SK-N-SH (cell line): ENCODE measurements at regions not wholly inside any gene's neighbourhood (a gene's known extent, or its start where the extent isn't known, plus 50 kb on each side); places are given as distances from the start of the nearest gene placed in this dataset.

ENCODE experiments used
- CTCF ChIA-PET: fragments of 300-600, 350-600 bp; formaldehyde crosslinking; extraction: SDS; loops from one replicate; lab custom pipeline; 2021; lab: Yijun Ruan, JAX
- POLR2A ChIA-PET: fragments of 350-600 bp; sonication (Branson Sonifier 250); formaldehyde crosslinking; extraction: SDS; loops from one replicate; lab custom pipeline; 2020; ENCODE audit warnings: antibody characterized with exemption, inconsistent platforms; lab: Yijun Ruan, JAX
- DNase-seq: peaks from one replicate; pipeline ENCODE4 v3.0.0; 2012
- H2AFZ ChIP-seq: fragments of 200-600 bp; sonication (generic); 2 replicates; pipeline ENCODE4 v1.8.1; 2016; ENCODE audit warnings: antibody characterized with exemption, mild to moderate bottlenecking, low read depth
- H3F3A ChIP-seq: fragments of 200-600 bp; sonication (generic); replicated peaks from 2 replicates; pipeline ENCODE3; 2016; ENCODE audit warnings: antibody characterized with exemption, mild to moderate bottlenecking; ENCODE audit not compliant: insufficient read depth
- H3K27ac ChIP-seq, 2 experiments: fragments of 200-500 bp in 1 of 2; fragments of 200-600 bp in 1 of 2; sonication (Bioruptor generic) in 1 of 2; sonication (generic), shearing (Covaris generic) in 1 of 2; 2 replicates each; pipeline versions ENCODE4 v1.5.1 to v1.6.1; 2014 to 2016; ENCODE audit warnings: low read depth in 2 of 2, inconsistent platforms in 1 of 2, low read length in 1 of 2, mild to moderate bottlenecking in 1 of 2, mixed read lengths in 1 of 2
- H3K27me3 ChIP-seq: fragments of 200-600 bp; sonication (generic), shearing (Covaris generic); 2 replicates; pipeline ENCODE4 v1.6.1; 2016; ENCODE audit warnings: mixed run types; ENCODE audit not compliant: insufficient read depth
- H3K36me3 ChIP-seq, 2 experiments: fragments of 200-500 bp in 1 of 2; fragments of 200-600 bp in 1 of 2; sonication (Bioruptor generic) in 1 of 2; sonication (generic) in 1 of 2; replicated peaks in 1 of 2; 2 replicates each; pipeline versions ENCODE3 to v1.5.1; 2014 to 2016; ENCODE audit warnings: low read length in 1 of 2, mild to moderate bottlenecking in 1 of 2; ENCODE audit not compliant: insufficient read depth in 2 of 2, control insufficient read depth in 1 of 2
- H3K4me1 ChIP-seq, 2 experiments: fragments of 200-500 bp in 1 of 2; fragments of 200-600 bp in 1 of 2; sonication (Bioruptor generic) in 1 of 2; sonication (generic), shearing (Covaris generic) in 1 of 2; 2 replicates each; pipeline versions ENCODE4 v1.5.1 to v1.6.1; 2014 to 2016; ENCODE audit warnings: low read depth in 1 of 2, low read length in 1 of 2, mixed run types in 1 of 2; ENCODE audit not compliant: insufficient read depth in 2 of 2, control insufficient read depth in 1 of 2
- H3K4me2 ChIP-seq: fragments of 200-600 bp; sonication (generic), shearing (Covaris generic); 2 replicates; pipeline ENCODE4 v1.6.1; 2017; ENCODE audit warnings: mixed run types
- H3K4me3 ChIP-seq, 2 experiments: fragments of 200-500 bp in 1 of 2; fragments of 200-600 bp in 1 of 2; sonication (Bioruptor generic) in 1 of 2; sonication (generic), shearing (Covaris generic) in 1 of 2; 2 replicates each; pipeline versions ENCODE4 v1.5.1 to v1.8.1; 2014 to 2016; ENCODE audit warnings: low read depth in 2 of 2, inconsistent platforms in 1 of 2, low read length in 1 of 2, mild to moderate bottlenecking in 1 of 2, mixed read lengths in 1 of 2, moderate library complexity in 1 of 2
- H3K79me2 ChIP-seq: fragments of 200-600 bp; sonication (generic); 2 replicates; pipeline ENCODE4 v1.8.1; 2017; ENCODE audit warnings: mild to moderate bottlenecking; ENCODE audit not compliant: insufficient read depth
- H3K9ac ChIP-seq: fragments of 200-600 bp; sonication (generic); 2 replicates; pipeline ENCODE4 v1.6.1; 2017; ENCODE audit warnings: mixed run types
- H3K9me2 ChIP-seq: fragments of 200-600 bp; sonication (generic); 2 replicates; pipeline ENCODE4 v1.6.1; 2017; ENCODE audit warnings: mixed run types
- H3K9me3 ChIP-seq: fragments of 200-600 bp; sonication (generic); 2 replicates; pipeline ENCODE4 v1.6.1; 2017; ENCODE audit warnings: mixed run types, mild to moderate bottlenecking, moderate library complexity
- H4K20me1 ChIP-seq: fragments of 200-600 bp; sonication (generic); 2 replicates; pipeline ENCODE4 v1.6.1; 2017; ENCODE audit warnings: mild to moderate bottlenecking, mixed run types; ENCODE audit not compliant: insufficient read depth
- ELF1 ChIP-seq: IDR thresholded peaks from 2 replicates; pipeline ENCODE4 v1.4.0; 2012
- FOSL2 ChIP-seq: IDR thresholded peaks from 2 replicates; pipeline ENCODE4 v1.4.0; 2012; ENCODE audit warnings: low read depth, mild to moderate bottlenecking, moderate library complexity, borderline replicate concordance
- FOXM1 ChIP-seq: IDR thresholded peaks from 2 replicates; pipeline ENCODE4 v1.4.0; 2012; ENCODE audit warnings: low read depth, mild to moderate bottlenecking
- GABPA ChIP-seq: IDR thresholded peaks from 2 replicates; pipeline ENCODE4 v1.4.0; 2012; ENCODE audit warnings: low read depth, mild to moderate bottlenecking
- GATA2 ChIP-seq: sonication (generic); formaldehyde crosslinking; IDR thresholded peaks from 2 replicates; pipeline ENCODE4 v1.5.0; 2020; ENCODE audit warnings: mild to moderate bottlenecking, missing genetic modification reagents
- MXI1 ChIP-seq: IDR thresholded peaks from 2 replicates; pipeline ENCODE4 v1.6.1; 2012; ENCODE audit warnings: mild to moderate bottlenecking, low read depth, low read length, improper control_type of control experiment
- NFIC ChIP-seq: IDR thresholded peaks from 2 replicates; pipeline ENCODE4 v1.4.0; 2012; ENCODE audit warnings: borderline replicate concordance
- NRF1 ChIP-seq: IDR thresholded peaks from 2 replicates; pipeline ENCODE4 v1.6.1; 2012; ENCODE audit warnings: low read depth, mild to moderate bottlenecking, low read length
- RXRA ChIP-seq: IDR thresholded peaks from 2 replicates; pipeline ENCODE4 v1.4.0; 2012; ENCODE audit warnings: low read depth, mild to moderate bottlenecking, borderline replicate concordance
- SMC3 ChIP-seq: IDR thresholded peaks from 2 replicates; pipeline ENCODE4 v1.6.1; 2012; ENCODE audit warnings: low read depth, low read length, improper control_type of control experiment
- TEAD4 ChIP-seq: IDR thresholded peaks from 2 replicates; pipeline ENCODE4 v1.4.0; 2012; ENCODE audit warnings: mild to moderate bottlenecking, borderline replicate concordance; ENCODE audit not compliant: insufficient read depth
- ZBTB33 ChIP-seq: IDR thresholded peaks from 2 replicates; pipeline ENCODE4 v1.4.0; 2012; ENCODE audit warnings: low read depth, borderline replicate concordance
- WGBS: methylation state at CpG from one replicate; pipeline ENCODE4 v1.1.6; 2017; ENCODE audit warnings: low lambda C conversion rate; 5-methylcytosine and 5-hydroxymethylcytosine counted together
- TF ChIP-seq, protein P1 (sequence below): IDR thresholded peaks from 2 replicates; pipeline ENCODE4 v1.6.1; 2012; ENCODE audit warnings: mild to moderate bottlenecking, low read depth, low read length, moderate library complexity

GRCh38 chr15:97317163-97317562, 643.3 kb upstream of the ARRDC4 start:
- ChIA-PET CTCF (no interaction called here), POLR2A (no interaction called here)
- H2AFZ ChIP-seq: no peak overlapping the region
- H4K20me1 ChIP-seq: no peaks in the 10 kb centered on the region
- 0 out of 2 replicates have a peak, but pooled peaks cover 6% of the 10 kb centered on the region for H3K9me3 ChIP-seq
- no peak overlapping the region for H3K4me2 ChIP-seq
- H3K4me3 ChIP-seq: no peak overlapping the region
- no peaks in the 10 kb centered on the region for H3K27me3 ChIP-seq
- no peak overlapping the region for H3K9ac ChIP-seq
- no peak for DNase-seq
- H3K4me1 ChIP-seq: no peaks in the 10 kb centered on the region; a peak in 1 of 4 replicates
- WGBS: 6% methylated on average over 3 of the region's 3 CpGs
- no peaks in the 10 kb centered on the region for H3K36me3 ChIP-seq
- H3F3A ChIP-seq: no peaks in the 10 kb centered on the region
- TF ChIP-seq GATA2 (CRISPR knock-in tag) (no peak), MXI1 (no peak), ELF1 (no peak)
- TF ChIP-seq, protein P1, sequence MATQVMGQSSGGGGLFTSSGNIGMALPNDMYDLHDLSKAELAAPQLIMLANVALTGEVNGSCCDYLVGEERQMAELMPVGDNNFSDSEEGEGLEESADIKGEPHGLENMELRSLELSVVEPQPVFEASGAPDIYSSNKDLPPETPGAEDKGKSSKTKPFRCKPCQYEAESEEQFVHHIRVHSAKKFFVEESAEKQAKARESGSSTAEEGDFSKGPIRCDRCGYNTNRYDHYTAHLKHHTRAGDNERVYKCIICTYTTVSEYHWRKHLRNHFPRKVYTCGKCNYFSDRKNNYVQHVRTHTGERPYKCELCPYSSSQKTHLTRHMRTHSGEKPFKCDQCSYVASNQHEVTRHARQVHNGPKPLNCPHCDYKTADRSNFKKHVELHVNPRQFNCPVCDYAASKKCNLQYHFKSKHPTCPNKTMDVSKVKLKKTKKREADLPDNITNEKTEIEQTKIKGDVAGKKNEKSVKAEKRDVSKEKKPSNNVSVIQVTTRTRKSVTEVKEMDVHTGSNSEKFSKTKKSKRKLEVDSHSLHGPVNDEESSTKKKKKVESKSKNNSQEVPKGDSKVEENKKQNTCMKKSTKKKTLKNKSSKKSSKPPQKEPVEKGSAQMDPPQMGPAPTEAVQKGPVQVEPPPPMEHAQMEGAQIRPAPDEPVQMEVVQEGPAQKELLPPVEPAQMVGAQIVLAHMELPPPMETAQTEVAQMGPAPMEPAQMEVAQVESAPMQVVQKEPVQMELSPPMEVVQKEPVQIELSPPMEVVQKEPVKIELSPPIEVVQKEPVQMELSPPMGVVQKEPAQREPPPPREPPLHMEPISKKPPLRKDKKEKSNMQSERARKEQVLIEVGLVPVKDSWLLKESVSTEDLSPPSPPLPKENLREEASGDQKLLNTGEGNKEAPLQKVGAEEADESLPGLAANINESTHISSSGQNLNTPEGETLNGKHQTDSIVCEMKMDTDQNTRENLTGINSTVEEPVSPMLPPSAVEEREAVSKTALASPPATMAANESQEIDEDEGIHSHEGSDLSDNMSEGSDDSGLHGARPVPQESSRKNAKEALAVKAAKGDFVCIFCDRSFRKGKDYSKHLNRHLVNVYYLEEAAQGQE: no peak
- H3K9me2 ChIP-seq: no peaks in the 10 kb centered on the region
- H3K79me2 ChIP-seq: no peaks in the 10 kb centered on the region
- H3K27ac ChIP-seq: no peak overlapping the region

GRCh38 chr15:97319291-97319690, 641.2 kb upstream of the ARRDC4 start:
- POLR2A ChIA-PET: no interaction called here

More at GRCh38 chr15:97319291-97319690, 641.2 kb upstream of the ARRDC4 start:
- H3K9me3 ChIP-seq: 0 out of 2 replicates have a peak, but pooled peaks cover 6% of the 10 kb centered on the region
- no peak overlapping the region for H3K4me2 ChIP-seq
- CTCF ChIA-PET: no interaction called here
- no peaks in the 10 kb centered on the region; a peak in 1 of 4 replicates for H3K4me1 ChIP-seq
- no peak for DNase-seq
- H3K9me2 ChIP-seq: no peaks in the 10 kb centered on the region
- H3F3A ChIP-seq: no peaks in the 10 kb centered on the region
- H3K36me3 ChIP-seq: no peaks in the 10 kb centered on the region
- H2AFZ ChIP-seq: no peak overlapping the region
- H3K27me3 ChIP-seq: no peaks in the 10 kb centered on the region
- H3K79me2 ChIP-seq: no peaks in the 10 kb centered on the region
- H3K27ac ChIP-seq: no peak overlapping the region
- WGBS: 3% methylated on average over 5 of the region's 5 CpGs
- no peak overlapping the region for H3K4me3 ChIP-seq
- H3K9ac ChIP-seq: no peak overlapping the region
- no peaks in the 10 kb centered on the region for H4K20me1 ChIP-seq
- TF ChIP-seq FOXM1 (no peak), NFIC (no peak), TEAD4 (no peak), SMC3 (no peak), GABPA (no peak), ZBTB33 (no peak), FOSL2 (no peak), RXRA (no peak), NRF1 (no peak)
